GM18909 (cell line): ENCODE measurements at regions not wholly inside any gene's neighbourhood (a gene's known extent, or its start where the extent isn't known, plus 50 kb on each side); places are given as distances from the start of the nearest gene placed in this dataset.
A peak's percentile ranks its signal among the peaks of the same experiment; 100 is the strongest.

Experiments
- ATAC-seq: cut with Tn5 transposase; IDR thresholded peaks from one replicate; pipeline ENCODE4 v1.9.1; 2021; ENCODE audit warnings: mild to moderate bottlenecking; ENCODE audit not compliant: unreplicated experiment, poor library complexity

GRCh38 chr10:31614611-31615010 is 295.6 kb downstream of the ZEB1 start:
- no peak for ATAC-seq

DNA sequence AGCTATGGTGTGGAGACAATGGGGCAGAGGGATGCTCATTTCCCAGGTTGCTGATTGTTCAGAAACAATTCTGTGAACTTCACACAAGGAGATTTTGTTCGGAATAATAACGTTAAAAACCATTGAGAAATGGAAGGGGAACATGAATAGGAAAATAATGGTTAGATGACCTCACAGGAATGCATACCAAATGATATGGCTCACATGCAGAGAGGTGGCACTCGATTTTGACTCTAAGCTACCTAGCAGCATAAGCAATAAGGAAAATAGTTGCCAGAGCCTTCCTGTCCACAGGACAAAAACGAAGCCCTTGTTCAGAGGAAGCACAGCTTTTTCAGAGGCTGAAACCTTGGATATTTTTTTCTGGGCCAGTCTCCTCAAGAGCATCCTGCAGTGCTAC is 293.1 kb downstream of the ZEB1 start:
- ATAC-seq, result no peak

DNA sequence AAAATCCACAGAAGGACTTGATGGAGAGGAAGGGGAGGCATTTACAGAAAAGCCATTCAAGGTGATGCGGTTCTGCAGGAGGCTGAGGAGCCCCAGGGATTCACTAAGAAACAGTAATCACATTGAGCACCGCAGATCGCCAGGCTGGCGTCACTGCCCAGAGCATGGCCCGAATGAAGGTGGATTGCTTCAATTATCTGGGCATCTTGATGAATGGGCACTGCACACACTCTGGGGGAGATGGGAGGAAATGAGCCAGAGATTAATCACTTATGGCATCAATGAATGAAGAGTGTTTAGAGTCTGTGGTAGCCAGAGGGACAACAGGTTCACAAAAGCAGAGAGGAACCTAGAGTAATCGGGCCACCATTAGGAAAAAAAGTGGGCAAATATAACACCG is 292.1 kb downstream of the ZEB1 start:
- ATAC-seq, result no peak

- ATAC-seq, result no peak
Observed at GRCh38 chr10:31607481-31607880, 288.5 kb downstream of the ZEB1 start.

DNA sequence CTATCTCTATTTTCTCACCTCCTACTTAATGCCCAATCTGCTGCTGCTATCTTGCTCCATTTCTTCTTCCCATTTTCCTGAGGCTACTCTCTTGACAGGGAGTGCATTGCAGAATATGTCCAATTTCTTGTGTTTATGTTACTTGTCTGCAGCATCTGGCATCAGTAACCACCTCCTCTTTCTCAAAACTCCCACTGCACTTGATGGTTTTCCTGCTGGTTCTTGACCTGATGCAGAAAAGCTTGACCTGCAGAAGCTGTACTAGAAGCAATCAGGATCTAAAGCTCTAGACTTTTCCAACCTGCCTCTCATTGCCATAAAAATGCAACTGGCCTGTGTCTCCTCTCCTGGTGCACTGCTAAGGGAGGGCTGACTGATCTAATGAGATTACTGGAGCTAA is 287.8 kb downstream of the ZEB1 start:
- ATAC-seq, result no peak

DNA sequence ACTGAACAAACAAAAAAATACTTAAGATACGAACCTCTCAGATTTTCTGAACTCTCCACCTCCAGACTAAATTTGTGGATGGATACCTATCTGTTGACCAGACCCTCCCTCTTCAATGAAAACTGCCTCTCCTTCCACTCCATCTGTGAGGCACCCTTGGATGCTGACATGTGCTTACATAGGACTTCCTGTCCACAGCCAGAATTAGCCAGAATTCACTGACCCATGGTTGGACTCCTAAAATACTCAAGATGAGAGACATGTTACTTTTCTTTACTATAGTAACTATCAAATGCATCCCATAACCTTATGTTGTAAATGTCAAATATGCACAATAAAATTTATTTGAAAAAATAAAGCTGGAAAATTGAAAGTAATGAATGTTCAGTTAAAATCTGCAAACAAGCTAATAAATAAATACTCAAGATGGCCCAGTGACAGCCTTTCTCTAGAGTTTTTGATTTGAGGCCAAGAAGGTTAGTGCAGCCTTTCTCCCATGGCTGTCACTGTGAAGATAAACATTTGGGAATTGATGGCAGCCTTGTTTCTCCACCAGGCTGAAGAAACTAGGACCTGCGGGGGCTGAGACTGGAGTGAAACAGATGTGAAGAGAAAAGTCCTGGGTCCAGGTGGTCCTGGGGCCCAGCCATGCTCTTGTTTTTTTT is 287.0 kb downstream of the ZEB1 start:
- no peak for ATAC-seq

DNA sequence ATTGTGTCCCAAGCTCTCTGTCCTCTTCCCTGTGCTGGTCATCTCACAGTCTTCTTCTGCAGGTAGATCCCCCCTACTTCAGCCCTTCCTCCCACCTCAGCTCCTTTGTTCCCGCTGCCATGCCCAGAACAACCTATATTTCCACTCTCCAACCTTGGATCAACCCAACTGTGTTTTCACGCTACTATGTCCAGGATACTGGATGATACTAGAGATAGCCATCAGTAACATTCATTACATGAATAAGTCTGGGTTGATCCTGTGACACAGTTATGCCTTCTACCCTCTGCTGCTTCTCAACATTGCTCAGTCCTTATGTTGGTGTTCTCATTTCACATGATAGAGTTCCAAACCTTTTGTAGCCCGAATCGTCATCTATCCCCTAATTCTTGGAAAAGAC is 286.4 kb downstream of the ZEB1 start:
- ATAC-seq, result no peak

DNA sequence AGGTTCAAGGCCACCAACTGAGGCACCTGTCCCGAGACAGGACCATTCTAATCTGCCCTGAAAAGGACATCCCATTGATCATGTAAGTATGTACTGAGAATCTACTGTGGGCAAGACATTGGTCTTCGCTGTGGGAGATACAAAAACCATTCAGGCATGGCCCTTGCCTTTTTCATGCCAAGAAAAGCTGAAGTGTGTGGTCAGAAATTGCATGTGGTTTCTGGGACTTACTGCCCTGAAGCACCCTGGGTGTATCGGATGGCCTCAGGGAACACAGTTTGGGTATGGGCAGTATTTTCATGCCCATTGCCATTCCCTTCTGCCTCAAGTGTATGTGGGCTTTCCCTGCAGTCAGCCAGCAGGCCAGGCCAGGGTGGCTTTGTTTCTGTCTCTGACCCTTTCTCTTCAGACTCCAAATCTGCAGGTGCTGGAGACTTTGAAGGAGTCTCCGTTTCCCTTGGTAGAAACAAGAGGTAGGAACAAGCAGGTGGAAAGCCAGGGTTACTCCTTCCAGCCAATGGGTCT is 285.7 kb downstream of the ZEB1 start:
- ATAC-seq, result no peak

DNA sequence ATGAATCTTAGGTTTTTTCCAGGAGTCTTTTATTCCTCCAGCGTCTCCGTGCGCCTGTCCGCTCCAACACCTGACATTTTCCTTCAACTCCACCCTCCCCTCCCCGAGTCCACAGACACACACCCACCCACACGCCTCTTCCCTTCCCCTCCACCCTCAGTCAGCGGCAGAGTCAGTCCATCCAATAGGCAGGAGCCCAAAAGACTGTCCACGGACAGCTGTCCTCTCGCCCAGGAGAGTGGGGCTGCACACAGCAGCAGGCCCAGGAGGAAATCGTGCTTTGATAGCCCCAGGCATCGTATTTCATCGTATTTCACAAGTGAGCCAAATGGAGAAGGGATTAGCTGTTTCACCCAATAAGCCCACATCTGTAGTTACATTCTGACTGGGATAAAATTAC is 285.1 kb downstream of the ZEB1 start:
- no peak for ATAC-seq

GRCh38 chr10:31603235-31604087 is 284.4 kb downstream of the ZEB1 start:
- peak; percentile 97 for ATAC-seq

DNA sequence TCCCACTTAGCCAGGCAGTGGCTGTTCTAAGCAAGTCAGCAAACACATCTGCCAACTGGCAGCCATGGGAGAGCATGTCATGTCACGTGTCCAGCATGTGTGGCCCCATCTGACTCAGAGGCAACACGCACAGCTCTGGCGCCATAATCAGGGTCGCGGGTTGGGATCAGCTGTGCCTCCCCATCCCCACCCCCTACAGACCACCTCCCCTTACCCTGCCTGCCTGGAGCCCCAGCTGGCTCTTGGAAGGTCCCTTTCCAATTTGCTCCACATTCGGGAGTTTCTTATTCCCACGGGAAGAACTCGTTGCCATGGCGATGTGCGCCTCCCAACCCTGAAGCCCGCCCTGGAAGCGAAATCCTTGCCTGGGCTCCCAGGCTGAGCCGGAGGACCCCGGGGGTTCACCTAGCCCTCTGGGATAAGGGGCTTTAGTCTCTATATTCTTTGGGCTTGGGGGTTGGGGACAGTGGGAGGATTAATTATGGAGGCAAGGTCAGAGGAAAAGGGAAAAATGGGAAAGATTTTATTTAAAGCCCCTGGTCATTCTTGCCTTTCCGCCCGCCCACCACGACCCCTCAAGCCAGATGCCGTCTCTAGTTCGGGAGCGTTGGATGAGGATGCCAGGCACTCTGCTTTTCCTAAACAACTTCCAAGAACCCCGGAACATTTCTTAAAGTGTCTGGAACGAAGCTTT is 283.7 kb downstream of the ZEB1 start:
- ATAC-seq, result no peak

DNA sequence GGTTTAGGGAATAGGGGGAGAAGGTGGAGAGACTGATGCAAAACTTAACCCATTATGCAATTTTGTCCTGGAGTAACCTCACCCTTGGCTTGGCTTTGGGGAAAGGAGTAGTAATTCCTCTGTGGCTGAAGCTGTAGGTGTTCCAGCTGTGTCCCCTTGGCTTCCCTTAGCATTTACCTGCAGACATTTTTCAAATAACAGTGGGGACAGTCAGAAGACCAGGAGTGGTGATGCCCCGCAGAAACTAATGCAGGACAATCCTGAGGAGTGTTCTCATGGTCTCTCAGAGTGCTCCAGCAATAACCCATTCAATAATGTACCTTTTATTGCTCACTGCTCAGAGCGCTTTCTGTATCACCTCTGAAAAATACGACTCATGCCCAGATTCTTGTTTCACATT is 282.1 kb downstream of the ZEB1 start:
- no peak for ATAC-seq

- no peak for ATAC-seq
Observed at GRCh38 chr10:31599626-31600504, 280.8 kb downstream of the ZEB1 start.

GRCh38 chr10:31596765-31597164 is 277.7 kb downstream of the ZEB1 start:
- no peak for ATAC-seq

GRCh38 chr10:31595992-31596391 is 277.0 kb downstream of the ZEB1 start:
- ATAC-seq, result no peak

GRCh38 chr10:31594347-31594873 is 275.4 kb downstream of the ZEB1 start:
- ATAC-seq, result no peak

DNA sequence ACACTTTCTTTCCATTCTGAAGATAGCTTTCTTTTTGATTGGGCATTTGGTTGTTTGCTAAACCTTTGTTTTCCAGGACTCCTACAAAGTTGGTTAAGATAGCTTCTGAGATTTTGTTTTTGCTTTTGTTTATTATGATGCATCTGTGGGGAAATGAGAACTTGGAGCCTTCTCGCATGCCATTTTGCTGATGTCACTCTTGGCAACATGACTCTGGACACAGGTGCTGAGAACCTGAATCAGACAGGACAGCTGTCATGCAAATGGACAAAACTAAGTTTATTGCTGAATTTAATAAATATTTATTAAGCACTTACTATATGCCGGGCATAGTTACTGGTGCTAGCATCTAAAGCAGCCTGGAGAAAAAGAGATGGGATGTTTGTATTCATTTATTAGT is 274.1 kb downstream of the ZEB1 start:
- no peak for ATAC-seq

DNA sequence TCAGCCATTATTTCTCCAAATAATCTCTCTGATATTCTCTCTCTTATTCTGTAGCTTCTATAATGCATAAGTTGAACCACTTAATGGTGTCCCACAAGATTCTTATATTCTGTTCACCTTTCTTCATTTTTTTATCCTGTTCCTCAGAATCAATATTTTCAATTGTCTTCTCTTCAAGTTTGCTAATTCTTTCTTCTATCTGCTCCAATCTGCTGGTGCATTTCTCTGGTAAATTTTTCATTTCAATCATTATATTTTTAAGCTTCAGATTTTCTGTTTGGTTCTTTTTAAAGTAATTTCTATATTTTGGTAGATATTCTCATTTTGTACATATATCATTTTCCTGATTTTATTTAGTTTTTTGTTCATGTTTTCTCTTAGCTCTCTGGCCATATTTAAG is 272.6 kb downstream of the ZEB1 start:
- no peak for ATAC-seq

- ATAC-seq, result no peak
Observed at GRCh38 chr10:31590023-31590800, 271.2 kb downstream of the ZEB1 start.
